ENCODE measurements at regions not wholly inside any gene's neighbourhood (a gene's known extent, or its start where the extent isn't known, plus 50 kb on each side); places are given as distances from the start of the nearest gene placed in this dataset.

DNA sequence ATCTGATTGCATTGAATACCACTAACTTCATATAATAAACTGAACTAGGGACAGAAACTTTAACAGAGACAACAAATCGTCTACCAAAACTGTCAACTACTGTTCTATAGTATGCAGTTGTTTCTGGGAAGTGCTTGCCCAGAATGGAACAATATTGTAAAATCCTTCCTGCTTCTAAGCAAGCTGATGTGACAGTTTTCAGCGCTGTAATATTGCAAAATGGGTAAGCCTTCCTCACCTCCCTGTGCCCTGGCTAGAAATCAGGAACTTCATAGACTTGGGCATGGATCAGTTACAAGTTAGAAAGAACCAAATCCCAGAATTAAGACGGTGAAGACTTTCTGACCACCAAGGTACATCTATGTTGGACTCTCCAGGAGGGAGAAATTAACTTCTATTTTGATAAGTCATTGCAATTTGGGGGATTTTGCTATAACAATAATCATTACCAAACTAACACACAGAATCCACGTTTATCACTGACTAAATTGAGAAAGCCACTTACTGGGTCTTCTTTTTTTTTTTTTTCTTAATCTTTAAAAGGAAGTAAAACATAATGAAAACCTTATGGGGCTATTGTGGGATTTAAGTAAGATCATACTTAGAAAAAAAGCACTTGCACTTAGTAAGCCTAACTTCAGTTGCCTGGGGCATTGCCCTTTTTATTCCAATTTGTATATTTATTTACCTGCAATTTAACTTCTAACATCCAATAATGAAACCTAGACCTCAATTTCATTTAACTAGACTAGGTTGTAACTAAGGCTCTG, 261.5 kb downstream of the TRIB2 start:
- ChIA-PET CTCF (no interaction called here), POLR2A (no interaction called here)
- Mint-ChIP-seq H3K27ac (no peak overlapping the region), H3K4me3 (no peak overlapping the region), H3K4me1 (no peaks in the 10 kb centered on the region), H3K27me3 (peaks cover 10% of the 10 kb centered on the region), H3K36me3 (ENCODE audit: low read depth) (no peaks in the 10 kb centered on the region), H3K9me3 (ENCODE audit: low read depth) (peaks cover 4% of the 10 kb centered on the region)
- ATAC-seq (no peak), DNase-seq (no peak)
- intact Hi-C loops (cut with DNase I, micrococcal nuclease) = no loop called here

DNA sequence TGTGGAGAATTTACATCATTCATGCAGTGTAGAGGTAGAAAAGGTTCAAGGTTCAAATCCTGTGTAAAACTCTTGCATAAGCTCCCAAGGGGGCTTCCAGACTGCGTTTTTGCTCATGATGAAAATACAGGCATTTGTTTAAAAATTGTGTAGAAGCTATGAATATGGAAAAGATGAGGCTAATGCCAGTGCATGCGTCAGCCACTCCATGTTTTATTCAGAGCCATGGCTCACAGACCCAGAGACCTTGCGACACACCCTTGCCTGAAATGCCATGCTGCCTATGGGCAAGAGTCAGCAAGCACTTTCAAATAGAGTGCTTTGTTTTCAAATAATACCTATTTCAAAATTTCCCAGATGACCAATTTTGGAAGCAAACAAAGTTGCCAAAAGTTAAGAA, 262.3 kb downstream of the TRIB2 start:
- H3K27me3 Mint-ChIP-seq = peaks cover 8% of the 10 kb centered on the region
- CTCF ChIA-PET = no interaction called here
- DNase-seq (no peak), ATAC-seq (no peak)
- H3K4me1 Mint-ChIP-seq = no peaks in the 10 kb centered on the region
- intact Hi-C loops (cut with DNase I, micrococcal nuclease) = no loop called here
- H3K27ac Mint-ChIP-seq = no peak overlapping the region
- no peaks in the 10 kb centered on the region for H3K36me3 Mint-ChIP-seq (ENCODE audit: low read depth)
- H3K9me3 Mint-ChIP-seq (ENCODE audit: low read depth) = peaks cover under 1% of the 10 kb centered on the region
- H3K4me3 Mint-ChIP-seq = no peak overlapping the region
- POLR2A ChIA-PET = no interaction called here

DNA sequence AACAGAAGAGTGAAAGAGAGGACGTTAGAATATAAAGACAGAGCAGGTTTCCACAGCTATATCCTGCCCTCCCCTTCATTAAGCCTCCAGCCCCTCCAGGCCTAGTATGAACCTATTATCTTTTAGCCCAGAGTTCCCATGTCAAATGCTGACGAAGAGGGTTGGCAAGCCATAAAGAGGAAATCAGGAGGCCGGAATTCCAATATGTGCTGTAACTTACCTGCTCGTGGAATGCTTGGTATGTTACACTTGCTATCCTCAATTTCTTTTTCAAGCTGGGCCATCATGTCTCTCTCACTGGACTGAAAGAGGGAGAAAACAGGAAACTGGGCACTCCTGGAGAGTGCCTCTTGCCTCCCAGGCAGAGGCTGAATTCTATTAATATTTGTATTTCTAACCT, 264.1 kb downstream of the TRIB2 start:
- peaks cover 7% of the 10 kb centered on the region for H3K27me3 Mint-ChIP-seq
- no peak for ATAC-seq
- intact Hi-C loops (cut with DNase I, micrococcal nuclease) = no loop called here
- H3K27ac Mint-ChIP-seq = no peak overlapping the region
- DNase-seq = no peak
- ChIA-PET CTCF (interaction anchor here (1.0 kb wide), 1 partner anchor 12 kb away, joined by 3 read pairs; no protein-coding TSS in a partner anchor), POLR2A (no interaction called here)
- H3K4me3 Mint-ChIP-seq = no peak overlapping the region
- no peaks in the 10 kb centered on the region for H3K4me1 Mint-ChIP-seq
- H3K36me3 Mint-ChIP-seq (ENCODE audit: low read depth) = no peaks in the 10 kb centered on the region
- H3K9me3 Mint-ChIP-seq (ENCODE audit: low read depth) = no peaks in the 10 kb centered on the region

DNA sequence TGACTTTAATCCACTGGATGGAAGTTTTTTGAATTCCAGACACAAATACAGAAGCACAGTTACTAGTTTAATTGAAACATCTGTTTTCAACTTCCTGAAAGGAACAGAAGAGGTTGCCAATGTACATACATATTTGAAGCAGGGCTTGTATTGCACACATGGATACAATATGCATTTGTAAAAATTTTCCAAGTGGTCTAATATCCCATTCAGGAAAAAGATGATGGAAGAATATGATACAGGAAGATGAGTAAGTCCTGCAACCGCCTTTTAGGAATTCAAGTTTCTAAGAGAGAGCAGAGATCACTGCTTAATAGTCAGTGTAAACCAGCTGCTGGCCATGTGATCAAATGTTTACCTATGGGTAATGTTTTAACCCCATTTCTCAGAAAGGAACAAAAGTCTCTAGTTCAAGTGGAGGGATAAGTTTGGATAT, 265.4 kb downstream of the TRIB2 start:
- Mint-ChIP-seq H3K4me3 (no peak overlapping the region), H3K36me3 (ENCODE audit: low read depth) (no peaks in the 10 kb centered on the region), H3K4me1 (peaks cover under 1% of the 10 kb centered on the region), H3K27ac (no peak overlapping the region), H3K27me3 (peaks cover 7% of the 10 kb centered on the region), H3K9me3 (ENCODE audit: low read depth) (no peaks in the 10 kb centered on the region)
- intact Hi-C loops (cut with DNase I, micrococcal nuclease) = no loop called here
- no peak for ATAC-seq
- ChIA-PET CTCF (no interaction called here), POLR2A (no interaction called here)
- no peak for DNase-seq

DNA sequence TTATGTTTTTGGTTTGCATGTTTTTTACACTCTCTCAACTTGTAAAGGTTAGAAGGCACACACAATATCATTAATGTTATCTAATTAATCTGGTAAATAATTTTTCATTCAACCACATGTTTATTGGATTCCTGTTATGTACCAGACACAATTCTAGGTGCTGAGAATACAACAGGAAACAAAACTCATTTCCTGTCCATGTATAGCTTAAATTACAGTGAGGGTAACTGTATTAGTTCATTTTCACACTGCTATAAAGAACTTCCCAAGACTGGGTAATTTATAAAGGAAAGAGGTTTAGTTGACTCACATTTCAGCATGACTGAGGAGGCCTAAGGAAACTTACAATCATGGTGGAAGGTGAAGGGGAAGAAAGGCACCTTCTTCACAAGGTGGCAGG, 270.5 kb downstream of the TRIB2 start:
- CTCF ChIA-PET = interaction anchor here (1.1 kb wide), 1 partner anchor 20 kb away, joined by 3 read pairs; no protein-coding TSS in a partner anchor

DNA sequence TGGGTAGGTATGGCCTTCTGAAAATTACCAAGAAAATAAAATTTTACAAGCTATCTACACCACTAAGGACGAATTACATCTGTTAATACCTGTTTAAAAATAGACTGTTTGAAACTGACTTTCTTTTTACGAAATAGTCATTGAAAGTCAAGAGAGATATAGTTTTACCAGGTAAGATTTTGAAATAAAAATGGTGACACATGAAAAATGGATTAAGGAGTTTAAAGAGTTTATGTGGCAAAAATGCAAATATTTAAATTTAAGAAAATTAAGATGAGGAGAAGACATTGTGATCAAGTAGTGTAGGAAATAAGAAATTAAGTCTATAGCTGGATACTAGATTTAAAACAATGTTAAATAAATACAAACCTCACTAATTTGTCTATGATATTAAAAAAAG, 271.5 kb downstream of the TRIB2 start:
- no peak for DNase-seq
- POLR2A ChIA-PET = no interaction called here
- H3K27ac Mint-ChIP-seq = no peak overlapping the region
- H3K4me3 Mint-ChIP-seq = no peak overlapping the region
- H3K4me1 Mint-ChIP-seq = peaks cover 3% of the 10 kb centered on the region
- intact Hi-C loops (cut with DNase I, micrococcal nuclease) = no loop called here
- no peaks in the 10 kb centered on the region for H3K27me3 Mint-ChIP-seq
- ATAC-seq = no peak
- no peaks in the 10 kb centered on the region for H3K9me3 Mint-ChIP-seq (ENCODE audit: low read depth)
- H3K36me3 Mint-ChIP-seq (ENCODE audit: low read depth) = no peaks in the 10 kb centered on the region
- CTCF ChIA-PET = interaction anchor here (0.6 kb wide), 1 partner anchor 1304 kb away, joined by 4 read pairs; no protein-coding TSS in a partner anchor

More for the DNA sequence above, 270.5 kb downstream of the TRIB2 start:
- no peak overlapping the region for H3K4me3 Mint-ChIP-seq
- H3K27me3 Mint-ChIP-seq = no peaks in the 10 kb centered on the region
- no peaks in the 10 kb centered on the region for H3K36me3 Mint-ChIP-seq (ENCODE audit: low read depth)
- no peaks in the 10 kb centered on the region for H3K9me3 Mint-ChIP-seq (ENCODE audit: low read depth)
- ATAC-seq (no peak), DNase-seq (no peak)
- intact Hi-C loops (cut with DNase I, micrococcal nuclease) = no loop called here
- peaks cover 3% of the 10 kb centered on the region for H3K4me1 Mint-ChIP-seq
- POLR2A ChIA-PET = no interaction called here
- no peak overlapping the region for H3K27ac Mint-ChIP-seq

DNA sequence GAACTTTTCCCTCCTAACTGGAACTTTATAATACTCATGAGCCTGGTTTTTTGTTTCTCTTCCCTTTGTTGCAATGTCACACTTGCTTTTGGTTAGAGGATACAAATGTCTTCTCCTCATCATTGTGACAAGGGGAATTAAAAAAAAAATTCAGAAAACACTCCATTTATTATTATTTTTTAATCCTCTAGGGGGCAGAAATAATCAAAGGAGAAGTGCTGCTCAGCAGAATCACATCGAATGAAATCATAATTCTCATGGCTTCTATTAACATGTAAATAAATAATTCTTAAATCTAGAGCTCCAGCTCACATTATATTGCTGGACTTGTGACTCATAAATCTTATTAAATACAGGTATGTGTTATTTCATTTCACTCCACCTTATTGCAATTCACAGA, 273.8 kb downstream of the TRIB2 start:
- Mint-ChIP-seq H3K4me3 (no peak overlapping the region), H3K27ac (no peak overlapping the region), H3K9me3 (ENCODE audit: low read depth) (no peaks in the 10 kb centered on the region), H3K36me3 (ENCODE audit: low read depth) (no peaks in the 10 kb centered on the region), H3K27me3 (no peaks in the 10 kb centered on the region), H3K4me1 (peaks cover 3% of the 10 kb centered on the region)
- ATAC-seq (no peak), DNase-seq (no peak)
- intact Hi-C loops (cut with DNase I, micrococcal nuclease) = no loop called here
- ChIA-PET POLR2A (no interaction called here), CTCF (interaction anchor here (0.6 to 1.3 kb wide), 5 partner anchors 12 to 1901 kb away, joined by 3 to 5 read pairs (median 4); no protein-coding TSS in a partner anchor)

DNA sequence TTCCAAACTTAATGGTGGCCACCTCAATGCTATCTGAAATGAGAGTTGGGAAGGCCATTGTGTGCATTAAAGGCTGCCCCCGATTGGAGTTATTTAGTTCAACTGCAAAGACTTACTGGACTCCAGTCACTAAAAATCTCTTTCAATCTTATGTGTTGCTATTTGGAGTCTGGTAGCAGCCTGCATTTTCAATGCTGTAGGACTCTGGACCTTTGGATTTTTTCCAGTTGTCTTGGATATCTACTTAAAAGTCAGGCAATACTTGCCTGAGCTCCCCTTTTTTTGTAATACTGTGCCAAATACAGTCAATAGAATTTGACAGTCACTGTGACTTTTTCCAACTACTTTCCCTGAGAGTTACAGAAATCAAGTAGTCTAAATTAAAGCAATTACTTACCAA, 281.9 kb downstream of the TRIB2 start:
- intact Hi-C loops (cut with DNase I, micrococcal nuclease) = no loop called here
- Mint-ChIP-seq H3K4me3 (no peak overlapping the region), H3K27me3 (no peaks in the 10 kb centered on the region), H3K36me3 (ENCODE audit: low read depth) (no peaks in the 10 kb centered on the region), H3K4me1 (peaks cover 2% of the 10 kb centered on the region), H3K27ac (no peak overlapping the region), H3K9me3 (ENCODE audit: low read depth) (no peaks in the 10 kb centered on the region)
- POLR2A ChIA-PET = no interaction called here
- ATAC-seq (no peak), DNase-seq (no peak)
- CTCF ChIA-PET = interaction anchor here (1.4 kb wide), 2 partner anchors 9 to 277 kb away, joined by 4 read pairs; no protein-coding TSS in a partner anchor

DNA sequence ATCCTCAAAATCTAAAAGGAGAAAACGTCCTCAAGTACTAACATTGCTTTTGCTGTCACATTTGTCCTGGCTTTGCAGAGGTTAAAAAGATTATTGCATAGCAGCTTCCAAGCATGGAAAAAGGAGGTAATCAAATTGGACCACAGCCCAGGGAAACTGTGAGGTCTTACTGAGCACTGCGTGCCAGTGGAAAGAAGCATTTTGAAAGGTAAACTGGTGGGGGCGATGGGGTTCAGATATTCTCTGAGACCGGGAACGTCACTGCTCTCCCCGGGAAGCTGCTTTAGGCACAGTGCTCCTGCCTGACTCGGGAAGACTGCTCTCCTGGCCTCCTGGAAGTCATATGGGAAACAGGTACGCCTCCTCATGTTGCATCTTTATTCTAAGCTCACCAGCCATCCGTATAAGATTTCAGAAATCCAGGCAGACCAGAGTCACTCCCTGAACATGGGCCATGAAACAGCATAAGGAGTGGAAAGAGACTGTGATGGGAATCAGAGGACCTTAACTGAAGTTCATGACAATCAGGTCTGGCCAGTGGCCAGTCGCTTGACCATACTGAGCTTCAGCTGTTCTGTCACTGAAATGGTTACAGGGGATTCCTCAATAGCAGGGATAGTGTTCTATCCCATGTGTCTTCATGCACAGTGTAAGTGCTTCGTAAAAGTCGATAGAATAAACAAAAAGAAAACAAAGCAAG, 284.1 kb downstream of the TRIB2 start:
- no peak for DNase-seq
- intact Hi-C loops (cut with DNase I, micrococcal nuclease) = no loop called here

DNA sequence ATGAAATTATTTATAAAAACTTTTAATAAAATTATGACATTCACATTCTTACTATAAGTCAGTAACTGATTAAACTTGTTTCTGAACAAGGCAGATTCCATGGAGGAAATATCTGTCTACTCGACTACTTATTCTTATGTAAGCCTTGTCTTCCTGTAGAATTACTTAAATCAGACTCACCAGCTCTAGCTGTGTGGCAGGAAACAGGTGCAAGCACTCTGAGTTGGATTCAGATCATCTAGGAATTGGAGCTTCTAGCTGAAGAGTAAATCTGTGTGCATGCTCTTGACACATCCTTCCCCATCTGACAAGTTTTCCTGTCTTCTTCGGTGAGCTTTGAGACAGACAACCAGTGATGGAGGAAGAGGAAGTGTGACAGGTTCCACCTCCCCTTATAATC, 284.7 kb downstream of the TRIB2 start:
- ATAC-seq = no peak
- H3K4me1 Mint-ChIP-seq = peaks cover 2% of the 10 kb centered on the region
- H3K27me3 Mint-ChIP-seq = no peaks in the 10 kb centered on the region
- ChIA-PET CTCF (interaction anchor here (0.6 kb wide), 1 partner anchor 228 kb away, joined by 3 read pairs; no protein-coding TSS in a partner anchor), POLR2A (no interaction called here)
- intact Hi-C loops (cut with DNase I, micrococcal nuclease) = no loop called here
- H3K4me3 Mint-ChIP-seq = no peak overlapping the region
- H3K9me3 Mint-ChIP-seq (ENCODE audit: low read depth) = no peaks in the 10 kb centered on the region
- no peak for DNase-seq
- no peak overlapping the region for H3K27ac Mint-ChIP-seq
- no peaks in the 10 kb centered on the region for H3K36me3 Mint-ChIP-seq (ENCODE audit: low read depth)

More for the DNA sequence above, 284.1 kb downstream of the TRIB2 start:
- no peaks in the 10 kb centered on the region for H3K9me3 Mint-ChIP-seq (ENCODE audit: low read depth)
- no peak for ATAC-seq
- H3K36me3 Mint-ChIP-seq (ENCODE audit: low read depth) = no peaks in the 10 kb centered on the region
- peaks cover 2% of the 10 kb centered on the region for H3K4me1 Mint-ChIP-seq
- ChIA-PET POLR2A (no interaction called here), CTCF (no interaction called here)
- no peak overlapping the region for H3K27ac Mint-ChIP-seq
- H3K27me3 Mint-ChIP-seq = no peaks in the 10 kb centered on the region
- H3K4me3 Mint-ChIP-seq = no peak overlapping the region

DNA sequence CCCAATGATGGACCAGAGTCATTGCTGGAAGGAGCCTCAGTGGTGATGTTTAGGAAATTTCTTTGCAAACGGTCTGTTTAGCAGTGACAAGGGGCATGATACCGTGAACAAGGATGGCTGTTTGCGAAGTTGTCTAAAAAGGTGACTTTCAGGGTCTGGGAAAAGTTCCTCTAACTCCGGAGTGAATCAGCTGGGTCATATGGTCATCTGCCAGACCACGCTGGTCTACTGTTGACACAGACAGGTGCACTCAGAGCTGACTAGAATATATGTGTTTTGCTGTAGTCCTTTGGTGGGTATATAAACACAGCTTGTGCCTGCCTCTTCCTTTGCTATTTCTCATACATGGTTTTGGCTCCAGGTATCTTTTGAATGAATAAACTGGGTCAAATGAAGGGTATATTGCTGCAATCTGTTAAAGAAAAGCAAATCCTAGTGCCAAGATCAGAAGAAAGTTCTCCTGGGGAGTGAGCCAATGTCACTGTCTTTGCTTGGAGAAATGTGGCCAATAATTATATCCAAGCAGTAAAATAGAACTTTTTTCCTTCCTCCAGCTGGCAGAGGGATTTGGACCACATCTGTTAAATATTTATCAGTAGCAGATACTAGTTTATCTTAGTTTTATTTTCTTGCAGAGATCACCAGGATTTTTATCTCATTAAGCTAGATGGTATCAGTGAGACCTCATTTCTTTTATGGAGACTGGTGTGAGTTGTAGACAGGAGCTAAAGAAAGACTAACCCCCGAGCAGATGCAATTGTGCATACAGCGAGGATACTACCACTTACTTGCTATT, 286.0 kb downstream of the TRIB2 start:
- Mint-ChIP-seq H3K27ac (no peak overlapping the region), H3K9me3 (ENCODE audit: low read depth) (no peaks in the 10 kb centered on the region), H3K4me1 (peaks cover 5% of the 10 kb centered on the region), H3K27me3 (peaks cover 5% of the 10 kb centered on the region), H3K36me3 (ENCODE audit: low read depth) (no peaks in the 10 kb centered on the region), H3K4me3 (no peak overlapping the region)
- ChIA-PET POLR2A (no interaction called here), CTCF (interaction anchor here (0.6 kb wide), 2 partner anchors 12 to 1108 kb away, joined by 3 read pairs; no protein-coding TSS in a partner anchor)
- intact Hi-C loops (cut with DNase I, micrococcal nuclease) = no loop called here
- DNase-seq (no peak), ATAC-seq (no peak)
